RWPE2 (cell line): ENCODE measurements at regions not wholly inside any gene's neighbourhood (a gene's known extent, or its start where the extent isn't known, plus 50 kb on each side); places are given as distances from the start of the nearest gene placed in this dataset.

Experiments
- ATAC-seq: fragments of 200-7000 bp; cut with Tn5 transposase; 3 replicates; pipeline ENCODE4 v1.9.1; 2021; ENCODE audit warnings: low read depth
- DNase-seq: peaks from one replicate; pipeline ENCODE4 v3.0.0-alpha.2; 2020; ENCODE audit warnings: low spot score
- H3K27ac ChIP-seq: fragments of 450-650 bp; 2 replicates; pipeline ENCODE4 v1.5.1; 2017; ENCODE audit warnings: mild to moderate bottlenecking; ENCODE audit not compliant: poor library complexity, severe bottlenecking
- H3K27me3 ChIP-seq: fragments of 250-450 bp; sonication (Bioruptor Pico); 2 replicates; pipeline ENCODE4 v1.5.1; 2021; ENCODE audit warnings: mild to moderate bottlenecking, moderate library complexity; ENCODE audit not compliant: insufficient read depth, poor library complexity, severe bottlenecking
- H3K36me3 ChIP-seq: fragments of 250-450 bp; sonication (Bioruptor Pico); 2 replicates; pipeline ENCODE4 v1.5.1; 2020; ENCODE audit warnings: low read depth, mild to moderate bottlenecking, moderate library complexity
- H3K4me1 ChIP-seq: fragments of 250-450 bp; sonication (Bioruptor Pico); 2 replicates; pipeline ENCODE4 v1.5.1; 2021; ENCODE audit warnings: mild to moderate bottlenecking, moderate library complexity; ENCODE audit not compliant: insufficient read depth, poor library complexity, severe bottlenecking
- H3K4me3 ChIP-seq: fragments of 250-450 bp; sonication (Bioruptor Pico); 2 replicates; pipeline ENCODE4 v1.5.1; 2021; ENCODE audit warnings: mild to moderate bottlenecking, moderate library complexity; ENCODE audit not compliant: severe bottlenecking
- H3K9me3 ChIP-seq: fragments of 250-450 bp; sonication (Bioruptor Pico); 2 replicates; pipeline ENCODE4 v1.5.1; 2021; ENCODE audit warnings: mild to moderate bottlenecking, moderate library complexity; ENCODE audit not compliant: severe bottlenecking
- TF ChIP-seq, protein P1 (sequence below): fragments of 450-650 bp; IDR thresholded peaks from one replicate; pipeline ENCODE4 v1.5.1; 2017; ENCODE audit warnings: mild to moderate bottlenecking, moderate library complexity; ENCODE audit not compliant: poor library complexity, severe bottlenecking

DNA sequence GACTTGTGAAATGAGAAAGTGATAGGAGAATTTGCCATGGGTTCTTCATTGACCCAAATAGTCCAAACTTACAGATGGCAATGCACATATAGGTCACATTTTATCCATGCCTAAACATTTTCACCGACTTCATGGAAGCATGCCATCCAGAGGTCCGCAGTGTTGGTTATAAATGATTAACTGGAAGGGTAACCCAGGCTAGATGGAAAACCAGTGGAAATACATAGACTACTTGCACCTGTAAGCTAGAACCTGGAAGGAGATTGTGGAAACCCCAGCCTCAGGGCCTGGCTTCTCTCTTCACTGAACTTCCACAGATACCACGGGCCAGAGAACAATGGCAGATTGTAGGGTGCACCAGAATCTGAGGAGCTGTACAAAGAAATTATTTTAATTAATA, 103.8 kb upstream of the SYNDIG1 start:
- TF ChIP-seq, protein P1, sequence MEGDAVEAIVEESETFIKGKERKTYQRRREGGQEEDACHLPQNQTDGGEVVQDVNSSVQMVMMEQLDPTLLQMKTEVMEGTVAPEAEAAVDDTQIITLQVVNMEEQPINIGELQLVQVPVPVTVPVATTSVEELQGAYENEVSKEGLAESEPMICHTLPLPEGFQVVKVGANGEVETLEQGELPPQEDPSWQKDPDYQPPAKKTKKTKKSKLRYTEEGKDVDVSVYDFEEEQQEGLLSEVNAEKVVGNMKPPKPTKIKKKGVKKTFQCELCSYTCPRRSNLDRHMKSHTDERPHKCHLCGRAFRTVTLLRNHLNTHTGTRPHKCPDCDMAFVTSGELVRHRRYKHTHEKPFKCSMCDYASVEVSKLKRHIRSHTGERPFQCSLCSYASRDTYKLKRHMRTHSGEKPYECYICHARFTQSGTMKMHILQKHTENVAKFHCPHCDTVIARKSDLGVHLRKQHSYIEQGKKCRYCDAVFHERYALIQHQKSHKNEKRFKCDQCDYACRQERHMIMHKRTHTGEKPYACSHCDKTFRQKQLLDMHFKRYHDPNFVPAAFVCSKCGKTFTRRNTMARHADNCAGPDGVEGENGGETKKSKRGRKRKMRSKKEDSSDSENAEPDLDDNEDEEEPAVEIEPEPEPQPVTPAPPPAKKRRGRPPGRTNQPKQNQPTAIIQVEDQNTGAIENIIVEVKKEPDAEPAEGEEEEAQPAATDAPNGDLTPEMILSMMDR: no peak
- ATAC-seq: no peak

DNA sequence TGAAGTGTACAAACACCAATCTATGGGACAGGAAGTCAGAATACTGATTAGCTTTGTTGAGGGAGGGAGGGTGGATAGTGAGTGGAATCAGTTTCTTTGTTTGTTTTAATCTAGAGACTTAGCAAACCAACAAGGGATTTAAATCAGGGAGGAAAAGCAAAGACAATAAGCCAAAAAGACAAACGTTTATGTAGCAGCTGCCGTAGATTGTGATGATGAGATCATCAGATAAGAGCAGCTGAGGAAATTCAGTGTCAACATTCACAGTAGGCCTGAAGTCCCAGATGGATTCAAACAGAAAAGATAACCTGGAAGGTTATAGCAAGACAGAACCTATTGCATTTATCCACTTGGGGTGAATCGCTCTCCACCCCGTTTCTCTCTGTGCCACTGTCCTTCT, 104.9 kb upstream of the SYNDIG1 start:
- ATAC-seq (no peak), DNase-seq (no peak)
- Histone ChIP-seq H3K27ac (no peak overlapping the region), H3K27me3 (no peaks in the 10 kb centered on the region), H3K4me3 (no peak overlapping the region), H3K4me1 (no peaks in the 10 kb centered on the region), H3K9me3 (peaks cover 3% of the 10 kb centered on the region), H3K36me3 (no peaks in the 10 kb centered on the region)
- TF ChIP-seq, protein P1: no peak

More for the DNA sequence above, 103.8 kb upstream of the SYNDIG1 start:
- Histone ChIP-seq H3K4me1 (no peaks in the 10 kb centered on the region), H3K4me3 (no peak overlapping the region), H3K27me3 (no peaks in the 10 kb centered on the region), H3K27ac (no peak overlapping the region), H3K36me3 (no peaks in the 10 kb centered on the region), H3K9me3 (peaks cover 3% of the 10 kb centered on the region)
- DNase-seq: no peak

DNA sequence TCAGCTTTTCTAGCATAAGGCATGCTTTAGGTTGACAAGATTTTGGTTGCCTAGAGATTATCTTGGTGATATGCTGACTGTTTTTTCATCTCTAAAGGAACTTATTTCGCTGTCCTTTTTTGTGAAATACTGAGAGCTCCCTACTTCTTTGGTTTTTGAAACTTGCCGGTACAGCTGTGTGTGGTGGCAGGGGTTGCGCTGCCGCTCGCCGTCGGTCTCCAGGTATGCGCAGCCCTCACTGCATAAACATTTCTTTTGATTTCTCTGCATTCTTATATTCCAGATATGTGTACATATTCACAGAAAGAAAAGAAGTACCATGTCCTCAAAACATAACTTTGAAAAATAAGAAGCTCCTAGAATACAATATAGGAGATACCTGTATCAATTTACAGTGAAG, 106.4 kb upstream of the SYNDIG1 start:
- Histone ChIP-seq H3K36me3 (no peaks in the 10 kb centered on the region), H3K9me3 (peaks cover 3% of the 10 kb centered on the region), H3K27ac (no peak overlapping the region), H3K4me1 (no peaks in the 10 kb centered on the region), H3K4me3 (no peak overlapping the region), H3K27me3 (no peaks in the 10 kb centered on the region)
- ATAC-seq (no peak), DNase-seq (no peak)
- TF ChIP-seq, protein P1: no peak

DNA sequence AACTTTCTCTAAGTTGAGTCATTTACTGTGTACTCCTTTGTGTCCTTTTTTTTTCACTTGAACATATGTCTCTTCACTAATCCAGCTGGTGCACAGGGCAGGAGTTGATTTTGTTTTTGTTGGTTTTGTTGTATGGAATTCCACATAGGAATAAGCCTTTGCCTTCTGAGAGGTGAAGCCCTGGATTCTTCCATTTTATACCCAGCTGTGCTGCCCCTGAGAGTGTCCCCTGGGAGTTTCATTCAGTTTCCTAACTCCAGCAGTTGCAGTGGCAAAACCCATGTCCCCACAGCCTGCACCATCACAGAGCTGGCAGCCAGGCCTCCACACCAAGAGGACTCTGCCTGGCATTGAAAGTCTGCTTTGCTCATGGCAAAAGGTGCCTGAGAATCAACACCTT, 107.3 kb upstream of the SYNDIG1 start:
- DNase-seq: no peak
- no peak overlapping the region for H3K4me3 ChIP-seq
- TF ChIP-seq, protein P1: no peak
- H3K36me3 ChIP-seq: no peaks in the 10 kb centered on the region
- no peak for ATAC-seq
- no peaks in the 10 kb centered on the region for H3K4me1 ChIP-seq
- no peaks in the 10 kb centered on the region for H3K27me3 ChIP-seq
- no peak overlapping the region for H3K27ac ChIP-seq
- peaks cover 3% of the 10 kb centered on the region for H3K9me3 ChIP-seq

DNA sequence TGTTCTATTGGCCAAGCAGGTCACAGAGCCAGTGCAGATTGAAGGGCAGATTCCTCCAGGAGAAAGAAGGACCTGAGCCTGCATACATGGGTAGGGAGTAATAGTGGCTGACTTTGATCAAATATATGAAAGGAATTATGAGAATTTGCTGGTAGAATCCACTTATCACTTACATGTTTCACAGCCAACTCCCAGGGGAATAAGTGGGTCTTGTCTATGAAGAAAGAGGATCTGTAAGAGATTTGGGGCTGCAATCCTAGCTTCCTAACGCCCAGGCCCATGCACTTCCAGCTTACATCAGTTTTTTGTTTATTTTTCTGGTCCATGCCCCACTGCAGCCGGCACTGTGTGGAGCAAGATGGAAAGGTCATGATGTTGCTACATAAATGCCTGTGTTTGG, 107.9 kb upstream of the SYNDIG1 start:
- TF ChIP-seq, protein P1: no peak
- peaks cover 3% of the 10 kb centered on the region for H3K9me3 ChIP-seq
- no peak overlapping the region for H3K27ac ChIP-seq
- no peaks in the 10 kb centered on the region for H3K4me1 ChIP-seq
- no peaks in the 10 kb centered on the region for H3K27me3 ChIP-seq
- no peak for DNase-seq
- ATAC-seq: no peak
- no peaks in the 10 kb centered on the region for H3K36me3 ChIP-seq
- no peak overlapping the region for H3K4me3 ChIP-seq
